ENCODE measurements at regions not wholly inside any gene's neighbourhood (a gene's known extent, or its start where the extent isn't known, plus 50 kb on each side); places are given as distances from the start of the nearest gene placed in this dataset.

- no peak for DNase-seq (ENCODE audit: low spot score)
Observed at GRCh38 chrY:15404551-15404950, 880.2 kb downstream of the NLGN4Y start.

GRCh38 chrY:15415165-15415564 is 890.8 kb downstream of the NLGN4Y start:
- DNase-seq (ENCODE audit: low spot score) = no peak

- DNase-seq (ENCODE audit: low spot score) = no peak
Observed at GRCh38 chrY:15418613-15419012, 894.3 kb downstream of the NLGN4Y start.

GRCh38 chrY:15424665-15425132 is 900.4 kb downstream of the NLGN4Y start:
- peak; percentile 66 for DNase-seq (ENCODE audit: low spot score)

- DNase-seq (ENCODE audit: low spot score) = no peak
Observed at GRCh38 chrY:15440021-15440695, 915.8 kb downstream of the NLGN4Y start.

GRCh38 chrY:15440696-15441408 is 916.5 kb downstream of the NLGN4Y start:
- no peak for DNase-seq (ENCODE audit: low spot score)

GRCh38 chrY:15441878-15442277 is 917.5 kb downstream of the NLGN4Y start:
- no peak for DNase-seq (ENCODE audit: low spot score)

- no peak for DNase-seq (ENCODE audit: low spot score)
Observed at GRCh38 chrY:15445871-15446270, 921.5 kb downstream of the NLGN4Y start.

- peak; percentile 6 for DNase-seq (ENCODE audit: low spot score)
Observed at GRCh38 chrY:15446861-15447260, 922.5 kb downstream of the NLGN4Y start.

- DNase-seq (ENCODE audit: low spot score) = no peak
Observed at GRCh38 chrY:15447959-15448358, 923.6 kb downstream of the NLGN4Y start.

- DNase-seq (ENCODE audit: low spot score) = no peak
Observed at GRCh38 chrY:15455133-15455937, 931.0 kb downstream of the NLGN4Y start.

- peak; percentile 70 for DNase-seq (ENCODE audit: low spot score)
Observed at GRCh38 chrY:15455980-15456469, 931.7 kb downstream of the NLGN4Y start.

- DNase-seq (ENCODE audit: low spot score) = no peak
Observed at GRCh38 chrY:15456491-15456890, 932.2 kb downstream of the NLGN4Y start.

GRCh38 chrY:15457682-15458081 is 933.4 kb downstream of the NLGN4Y start:
- DNase-seq (ENCODE audit: low spot score) = no peak

GRCh38 chrY:15458426-15458825 is 934.1 kb downstream of the NLGN4Y start:
- no peak for DNase-seq (ENCODE audit: low spot score)

GRCh38 chrY:15465880-15466279 is 941.6 kb downstream of the NLGN4Y start:
- DNase-seq (ENCODE audit: low spot score) = no peak

GRCh38 chrY:15466891-15467290 is 942.6 kb downstream of the NLGN4Y start:
- no peak for DNase-seq (ENCODE audit: low spot score)

- no peak for DNase-seq (ENCODE audit: low spot score)
Observed at GRCh38 chrY:15468091-15468490, 943.8 kb downstream of the NLGN4Y start.

- no peak for DNase-seq (ENCODE audit: low spot score)
Observed at GRCh38 chrY:15471371-15471770, 947.0 kb downstream of the NLGN4Y start.

GRCh38 chrY:15478348-15478963 is 954.1 kb downstream of the NLGN4Y start:
- DNase-seq (ENCODE audit: low spot score) = no peak

GRCh38 chrY:15500536-15500935 is 976.2 kb downstream of the NLGN4Y start:
- DNase-seq (ENCODE audit: low spot score) = no peak

- no peak for DNase-seq (ENCODE audit: low spot score)
Observed at GRCh38 chrY:15501181-15501580, 976.9 kb downstream of the NLGN4Y start.

Measured in umbilical cord (tissue), 1 donor.